Central memory CD8-positive, alpha-beta T cell (primary cell): ENCODE measurements at regions not wholly inside any gene's neighbourhood (a gene's known extent, or its start where the extent isn't known, plus 50 kb on each side); places are given as distances from the start of the nearest gene placed in this dataset.
"Not testable (repeated sequence)": the region's sequence is repeated elsewhere in the genome, so short reads cannot be mapped to it uniquely, and the experiment has no call there.

ENCODE experiments used
- ATAC-seq: fragments of 150-1000 bp; cut with Tn5 transposase; replicated peaks from 2 replicates; pipeline ENCODE4 v1.10.0; 2022; ENCODE audit warnings: mild to moderate bottlenecking, moderate FRiP score, moderate number of reproducible peaks; ENCODE audit not compliant: poor library complexity, severe bottlenecking; ENCODE audit errors: extremely low read depth
- DNase-seq, 2 donors: peaks; one replicate each; pipeline ENCODE4 v3.0.0; 2021; ENCODE audit warnings: low spot score in 2 of 2
- H3K27ac Mint-ChIP-seq: one replicate; pipeline ENCODE4 v1.8.0; 2022; ENCODE audit warnings: low read depth, mild to moderate bottlenecking, moderate library complexity, mixed read lengths
- H3K27me3 Mint-ChIP-seq: one replicate; pipeline ENCODE4 v1.8.0; 2022; ENCODE audit warnings: mixed read lengths
- H3K36me3 Mint-ChIP-seq: one replicate; pipeline ENCODE4 v1.8.0; 2022; ENCODE audit warnings: mild to moderate bottlenecking, moderate library complexity, mixed read lengths; ENCODE audit not compliant: insufficient read depth
- H3K4me1 Mint-ChIP-seq: one replicate; pipeline ENCODE4 v1.8.0; 2022; ENCODE audit warnings: mixed read lengths
- H3K4me3 Mint-ChIP-seq: one replicate; pipeline ENCODE4 v1.8.0; 2022; ENCODE audit warnings: mild to moderate bottlenecking, moderate library complexity, mixed read lengths
- H3K9me3 Mint-ChIP-seq: one replicate; pipeline ENCODE4 v1.8.0; 2022; ENCODE audit warnings: mixed read lengths

DNA sequence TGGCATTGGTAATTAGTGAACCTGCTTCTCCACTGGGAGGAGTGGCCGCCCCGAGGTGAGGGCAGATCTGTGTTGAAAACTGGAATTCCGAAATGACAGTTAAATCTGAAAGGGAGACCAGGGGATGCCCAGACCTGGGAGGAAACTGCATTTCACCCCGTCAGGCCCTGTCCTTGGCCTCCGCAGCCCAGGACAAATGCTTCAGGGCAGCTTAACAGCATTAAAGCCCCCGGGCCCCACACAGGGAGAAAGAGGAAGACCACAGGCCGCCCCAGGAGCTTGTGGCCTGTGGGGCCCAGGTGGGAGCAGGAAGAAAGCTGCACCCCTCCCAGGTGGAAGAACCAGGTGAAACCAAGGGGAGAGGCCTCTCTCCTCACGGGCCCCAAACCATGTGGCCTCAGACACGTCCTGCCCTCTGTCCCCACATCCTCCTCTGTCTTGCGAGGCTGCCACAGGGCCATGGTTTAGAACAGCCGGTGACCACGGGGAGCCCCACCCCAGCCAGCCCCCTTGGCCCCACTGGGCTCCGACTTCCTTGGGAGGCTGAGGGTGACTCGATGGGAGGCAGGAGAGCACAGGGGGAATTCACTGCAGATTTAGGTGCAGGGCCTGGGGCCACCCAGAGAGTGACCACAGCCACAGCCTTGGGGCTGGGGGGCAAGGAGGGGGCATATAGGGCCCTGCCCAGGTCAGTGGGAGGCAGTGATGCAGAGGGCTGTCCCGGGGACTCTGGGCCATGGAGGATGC, 265.4 kb downstream of the ADGRD1 start:
- Mint-ChIP-seq H3K36me3 (no peaks in the 10 kb centered on the region), H3K4me1 (peaks cover 6% of the 10 kb centered on the region), H3K27me3 (peaks cover 26% of the 10 kb centered on the region), H3K4me3 (no peak overlapping the region), H3K9me3 (no peaks in the 10 kb centered on the region), H3K27ac (no peak overlapping the region)
- DNase-seq (no peak), ATAC-seq (no peak)

- Mint-ChIP-seq H3K27ac (no peak overlapping the region), H3K4me3 (no peak overlapping the region), H3K36me3 (no peaks in the 10 kb centered on the region), H3K9me3 (no peaks in the 10 kb centered on the region), H3K4me1 (peaks cover 6% of the 10 kb centered on the region), H3K27me3 (peaks cover 26% of the 10 kb centered on the region)
- DNase-seq, result no peak
- no peak for ATAC-seq
Observed at GRCh38 chr12:131219670-131220330, 266.1 kb downstream of the ADGRD1 start.

GRCh38 chr12:131220331-131220685, 266.6 kb downstream of the ADGRD1 start:
- peaks cover 6% of the 10 kb centered on the region for H3K4me1 Mint-ChIP-seq
- no peak for ATAC-seq
- DNase-seq, result no peak
- H3K4me3 Mint-ChIP-seq, result no peak overlapping the region
- H3K9me3 Mint-ChIP-seq, result no peaks in the 10 kb centered on the region
- H3K36me3 Mint-ChIP-seq, result no peaks in the 10 kb centered on the region
- no peak overlapping the region for H3K27ac Mint-ChIP-seq
- peaks cover 26% of the 10 kb centered on the region for H3K27me3 Mint-ChIP-seq

GRCh38 chr12:131221061-131221956, 267.6 kb downstream of the ADGRD1 start:
- ATAC-seq (no peak), DNase-seq (no peak)
- Mint-ChIP-seq H3K4me1 (peaks cover 6% of the 10 kb centered on the region), H3K27ac (no peak overlapping the region), H3K36me3 (no peaks in the 10 kb centered on the region), H3K4me3 (no peak overlapping the region), H3K9me3 (no peaks in the 10 kb centered on the region), H3K27me3 (peaks cover 26% of the 10 kb centered on the region)

GRCh38 chr12:131221957-131222328, 268.2 kb downstream of the ADGRD1 start:
- Mint-ChIP-seq H3K9me3 (no peaks in the 10 kb centered on the region), H3K27me3 (peaks cover 25% of the 10 kb centered on the region), H3K36me3 (no peaks in the 10 kb centered on the region), H3K4me1 (peaks cover 6% of the 10 kb centered on the region), H3K27ac (no peak overlapping the region), H3K4me3 (peak overlapping the region; percentile 16)
- no peak for ATAC-seq
- DNase-seq, result no peak

DNA sequence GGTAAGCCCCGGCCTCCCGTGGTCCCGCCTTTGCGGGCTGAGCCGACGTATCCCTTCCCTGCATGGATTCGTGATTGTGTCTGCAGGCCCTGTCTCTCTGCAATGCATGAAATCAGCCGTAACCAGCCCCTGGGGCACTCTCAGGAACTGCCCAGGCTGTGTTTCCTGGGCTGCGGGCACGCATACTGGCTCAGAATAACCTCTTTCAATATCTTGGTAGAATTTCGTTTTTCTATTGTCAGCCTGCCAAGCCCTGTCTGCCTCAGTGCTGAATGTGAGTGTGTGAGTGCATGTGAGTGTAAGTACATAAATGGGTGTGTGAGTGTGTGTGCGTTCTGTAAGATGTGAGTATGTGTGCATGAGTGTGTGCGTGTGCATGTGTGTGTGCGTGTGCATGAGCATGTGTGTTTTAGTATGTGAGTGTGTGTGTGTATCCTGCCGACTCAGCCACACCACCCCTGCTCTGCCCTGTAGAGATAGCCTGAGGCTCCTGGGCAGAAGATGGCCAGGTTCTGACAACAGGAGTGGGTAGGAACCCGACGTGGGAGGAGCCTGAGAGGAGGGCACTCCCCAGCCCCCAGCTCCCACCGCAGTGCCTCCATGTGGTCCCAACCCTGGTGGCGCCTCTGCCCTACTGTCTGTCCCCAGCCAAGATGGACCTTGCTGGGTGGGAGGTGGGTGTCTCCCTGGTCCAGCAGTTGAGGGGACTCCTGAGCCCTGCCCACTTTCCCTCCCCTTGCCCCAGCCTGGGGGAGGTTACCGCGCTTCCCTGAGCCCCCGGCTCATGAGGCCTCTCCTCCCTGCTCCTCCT, 268.8 kb downstream of the ADGRD1 start:
- H3K4me3 Mint-ChIP-seq, result peak overlapping the region; percentile 16
- ATAC-seq (no peak), DNase-seq (no peak)
- no peaks in the 10 kb centered on the region for H3K36me3 Mint-ChIP-seq
- peaks cover 25% of the 10 kb centered on the region for H3K27me3 Mint-ChIP-seq
- peaks cover 6% of the 10 kb centered on the region for H3K4me1 Mint-ChIP-seq
- no peak overlapping the region for H3K27ac Mint-ChIP-seq
- no peaks in the 10 kb centered on the region for H3K9me3 Mint-ChIP-seq

- Mint-ChIP-seq H3K27ac (no peak overlapping the region), H3K9me3 (no peaks in the 10 kb centered on the region), H3K36me3 (no peaks in the 10 kb centered on the region), H3K4me1 (peaks cover 6% of the 10 kb centered on the region), H3K27me3 (peaks cover 20% of the 10 kb centered on the region), H3K4me3 (no peak overlapping the region)
- no peak for ATAC-seq
- no peak for DNase-seq
Observed at GRCh38 chr12:131223171-131223761, 269.6 kb downstream of the ADGRD1 start.

DNA sequence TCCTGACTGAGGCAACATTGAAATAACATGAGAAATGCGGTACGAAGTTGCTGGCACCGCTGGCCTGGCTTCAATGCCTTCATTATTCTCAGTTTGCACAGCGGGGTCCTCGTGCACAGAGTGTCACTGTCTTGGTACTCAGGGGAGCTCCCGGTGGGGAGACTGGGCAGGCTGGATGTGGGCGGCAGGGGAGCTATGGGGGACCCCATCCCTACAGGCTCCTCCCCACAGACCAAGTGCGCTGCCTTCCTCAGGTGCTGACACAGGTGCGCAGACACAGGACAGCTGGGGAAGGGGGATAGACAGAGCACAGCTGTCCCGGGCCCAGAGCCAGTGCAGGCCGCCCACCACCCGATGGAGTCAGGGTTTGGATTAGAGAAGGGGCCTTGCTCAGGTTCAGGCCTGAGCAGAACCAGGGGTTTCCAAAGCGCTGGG, 270.1 kb downstream of the ADGRD1 start:
- no peak for DNase-seq
- no peaks in the 10 kb centered on the region for H3K36me3 Mint-ChIP-seq
- H3K4me3 Mint-ChIP-seq, result no peak overlapping the region
- H3K27ac Mint-ChIP-seq, result no peak overlapping the region
- ATAC-seq, result no peak
- peaks cover 19% of the 10 kb centered on the region for H3K27me3 Mint-ChIP-seq
- H3K9me3 Mint-ChIP-seq, result no peaks in the 10 kb centered on the region
- H3K4me1 Mint-ChIP-seq, result peaks cover 6% of the 10 kb centered on the region

DNA sequence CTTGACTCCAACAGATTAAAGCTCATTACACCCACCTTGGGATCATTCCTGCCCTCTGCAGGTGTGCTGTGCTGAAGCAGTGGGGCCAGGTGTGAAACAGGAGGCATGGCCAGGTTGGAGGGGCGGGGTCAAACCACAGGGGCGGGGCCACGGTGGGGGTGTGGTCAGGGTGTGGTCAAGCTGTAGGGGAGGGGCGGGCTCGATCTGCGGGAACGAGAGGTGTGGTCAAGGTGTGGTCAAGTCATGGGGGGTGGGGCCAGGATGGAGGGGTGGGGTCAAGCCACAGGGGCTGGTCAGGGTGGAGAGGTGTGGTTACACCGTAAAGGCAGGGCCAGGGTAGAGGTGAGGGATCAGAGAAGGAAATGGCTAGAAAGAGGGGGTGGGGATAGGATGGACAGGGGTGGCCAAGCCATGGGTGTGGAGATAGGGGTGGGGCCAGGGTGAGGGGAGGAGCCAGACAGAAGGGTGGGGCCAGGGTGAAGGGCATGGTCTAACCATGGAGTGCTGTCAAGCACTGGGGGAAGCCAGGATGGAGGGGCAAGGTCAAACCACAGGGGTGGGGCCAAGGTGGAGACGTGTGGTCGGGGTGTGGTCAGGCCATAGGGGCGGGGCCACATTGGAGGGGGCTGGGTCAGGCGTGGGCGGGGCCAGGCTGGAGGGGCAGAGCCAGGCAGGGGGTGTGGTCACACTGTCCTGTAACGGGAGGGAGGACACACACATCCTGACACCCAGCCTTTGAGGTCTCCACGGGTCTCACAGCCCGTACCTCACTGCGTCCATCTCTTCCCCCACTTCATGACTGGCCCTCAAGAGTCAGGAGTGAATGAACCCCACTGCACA, 270.7 kb downstream of the ADGRD1 start:
- peak; percentile 19 for ATAC-seq
- H3K4me1 Mint-ChIP-seq, H3K4me3 Mint-ChIP-seq, H3K9me3 Mint-ChIP-seq, H3K27ac Mint-ChIP-seq, DNase-seq, H3K36me3 Mint-ChIP-seq: not testable (repeated sequence)
- H3K27me3 Mint-ChIP-seq, result peaks cover 19% of the 10 kb centered on the region

DNA sequence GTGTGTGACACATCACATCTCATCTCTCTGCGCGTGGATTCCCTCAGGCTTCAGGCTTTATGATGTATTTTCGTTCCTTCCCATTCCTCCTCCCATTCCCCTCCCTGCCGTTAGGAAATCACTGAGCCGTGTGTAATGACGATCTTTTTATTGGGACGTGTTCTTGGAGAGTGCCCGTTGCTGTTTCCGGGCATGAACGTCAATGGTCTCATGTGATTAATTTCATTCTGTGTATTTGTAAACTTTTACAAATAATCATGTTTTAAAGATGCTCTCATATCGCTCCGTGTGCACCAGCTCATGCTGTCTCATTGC, 271.3 kb downstream of the ADGRD1 start:
- H3K4me1 Mint-ChIP-seq, H3K27ac Mint-ChIP-seq, H3K4me3 Mint-ChIP-seq, ATAC-seq, DNase-seq, H3K36me3 Mint-ChIP-seq, H3K9me3 Mint-ChIP-seq: not testable (repeated sequence)
- peaks cover 25% of the 10 kb centered on the region for H3K27me3 Mint-ChIP-seq

DNA sequence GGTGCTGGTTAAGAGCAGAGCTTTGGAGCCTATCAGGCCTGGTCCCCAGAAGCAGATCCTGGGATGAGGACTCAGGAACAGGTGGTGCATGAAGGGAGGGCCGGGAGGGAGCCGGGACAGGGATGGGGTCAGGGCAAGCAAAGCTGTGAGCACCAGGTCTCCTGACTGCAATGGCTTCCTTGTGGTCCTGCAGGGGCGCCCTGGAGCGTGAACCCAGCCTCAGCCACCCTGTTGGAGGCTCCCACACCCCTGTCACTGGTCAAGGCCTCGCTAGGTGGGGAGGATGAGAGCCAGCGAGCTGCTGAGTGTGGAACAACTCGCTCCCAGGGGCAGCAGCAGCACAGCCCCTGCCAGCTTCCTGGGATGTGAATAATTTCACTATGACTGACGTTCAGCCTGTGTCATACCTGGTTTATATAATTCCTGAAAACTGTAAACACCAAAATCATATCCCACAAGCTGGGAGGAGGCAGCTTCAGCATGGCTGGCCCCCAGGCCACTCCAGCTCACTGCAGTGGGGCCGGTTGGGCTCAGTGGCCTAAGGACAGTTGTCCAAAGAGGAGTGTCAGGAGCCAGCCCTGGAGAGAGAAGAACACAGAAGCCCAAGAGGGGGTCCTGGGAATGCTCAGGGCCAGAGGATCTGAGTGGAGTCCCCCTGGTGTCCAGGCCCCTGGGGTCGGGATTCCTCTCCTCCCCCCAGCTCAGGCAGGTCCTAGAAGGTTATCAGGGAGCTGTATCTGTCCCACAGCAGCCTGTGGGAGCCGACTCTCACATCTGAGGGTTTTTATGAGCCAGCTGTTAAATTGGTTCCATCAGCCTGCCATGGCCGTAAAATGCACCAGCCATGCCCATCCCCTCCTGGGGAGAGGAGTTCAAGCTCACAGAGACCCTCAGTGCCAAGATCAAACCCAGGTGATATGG, 272.9 kb downstream of the ADGRD1 start:
- Mint-ChIP-seq H3K9me3 (no peaks in the 10 kb centered on the region), H3K36me3 (no peaks in the 10 kb centered on the region), H3K4me1 (peaks cover 6% of the 10 kb centered on the region), H3K4me3 (no peak overlapping the region), H3K27me3 (peaks cover 39% of the 10 kb centered on the region), H3K27ac (no peak overlapping the region)
- ATAC-seq, result no peak
- DNase-seq, result no peak
